SJCRH30 (cell line): ENCODE measurements at regions not wholly inside any gene's neighbourhood (a gene's known extent, or its start where the extent isn't known, plus 50 kb on each side); places are given as distances from the start of the nearest gene placed in this dataset.

Source experiments
- DNase-seq, 2 experiments: peaks; one replicate each; pipeline ENCODE4 v3.0.0-alpha.2; 2015 to 2020
- H3K27ac ChIP-seq: fragments of 250-450 bp; sonication (Bioruptor Pico); 2 replicates; pipeline ENCODE4 v1.5.1; 2020; ENCODE audit warnings: mild to moderate bottlenecking, moderate library complexity
- H3K27me3 ChIP-seq: fragments of 250-450 bp; sonication (Bioruptor Pico); 2 replicates; pipeline ENCODE4 v1.5.1; 2020; ENCODE audit warnings: mild to moderate bottlenecking, moderate library complexity
- H3K36me3 ChIP-seq: fragments of 250-450 bp; sonication (Bioruptor Pico); 2 replicates; pipeline ENCODE4 v1.5.1; 2020; ENCODE audit warnings: mild to moderate bottlenecking, moderate library complexity
- H3K4me1 ChIP-seq: fragments of 250-450 bp; sonication (Bioruptor Pico); 2 replicates; pipeline ENCODE4 v1.5.1; 2020; ENCODE audit warnings: mild to moderate bottlenecking, moderate library complexity
- H3K4me3 ChIP-seq: fragments of 250-450 bp; sonication (Bioruptor Pico); 2 replicates; pipeline ENCODE4 v1.5.1; 2020; ENCODE audit warnings: mild to moderate bottlenecking, moderate library complexity
- H3K9me3 ChIP-seq: fragments of 250-450 bp; sonication (Bioruptor Pico); replicated peaks from 2 replicates; pipeline ENCODE4 v1.5.1; 2020; ENCODE audit warnings: mild to moderate bottlenecking, moderate library complexity

DNA sequence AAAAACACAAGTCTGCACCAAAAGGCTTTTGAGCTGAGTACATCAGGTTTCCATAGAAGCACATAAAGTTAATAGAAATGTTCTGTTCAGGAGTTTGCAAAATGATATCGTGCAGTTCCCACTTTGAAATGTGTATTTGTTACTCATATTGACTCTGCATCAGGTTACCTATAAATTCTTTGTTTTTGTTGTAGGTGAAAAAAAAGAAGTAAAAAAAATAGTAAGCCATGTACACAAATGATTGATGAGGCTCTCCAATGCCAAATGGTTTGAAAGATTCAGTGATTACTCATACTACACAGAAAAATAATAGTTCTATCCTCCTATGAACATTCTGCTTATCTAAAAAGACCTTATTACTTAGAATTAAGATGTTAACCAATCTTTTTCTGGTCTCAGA is 287.3 kb upstream of the MME start:
- no peaks in the 10 kb centered on the region for H3K27me3 ChIP-seq
- H3K4me1 ChIP-seq: peaks cover 5% of the 10 kb centered on the region; the same call in 1 of the 2 replicates
- DNase-seq: no peak
- H3K27ac ChIP-seq: no peak overlapping the region
- no peaks in the 10 kb centered on the region for H3K36me3 ChIP-seq
- H3K9me3 ChIP-seq: no peaks in the 10 kb centered on the region
- no peak overlapping the region for H3K4me3 ChIP-seq

- H3K27me3 ChIP-seq: no peaks in the 10 kb centered on the region
- H3K4me1 ChIP-seq: peaks cover 5% of the 10 kb centered on the region; the same call in 1 of the 2 replicates
- H3K36me3 ChIP-seq: no peaks in the 10 kb centered on the region
- H3K9me3 ChIP-seq: no peaks in the 10 kb centered on the region
- H3K27ac ChIP-seq: no peak overlapping the region
- no peak overlapping the region for H3K4me3 ChIP-seq
- no peak for DNase-seq
Measured at GRCh38 chr3:154791611-154792010, 288.5 kb upstream of the MME start.

DNA sequence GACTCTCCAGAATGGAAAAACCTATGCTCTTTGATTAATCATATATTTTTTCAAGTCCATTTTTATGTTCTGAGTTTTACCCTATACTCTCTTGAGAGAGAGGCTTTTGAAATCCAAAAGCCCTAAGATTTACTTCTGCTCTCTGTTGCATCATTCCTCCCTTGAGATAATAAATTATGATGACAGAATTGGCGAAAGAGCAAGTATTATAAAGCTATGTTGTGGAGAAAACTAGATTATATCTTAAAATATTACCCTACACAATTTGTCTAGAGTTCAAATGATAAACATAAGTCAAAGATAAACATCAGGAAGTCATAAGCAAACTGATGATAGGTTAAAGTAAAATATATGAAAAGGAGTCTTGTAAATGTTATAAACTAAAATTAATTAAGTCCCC is 293.4 kb upstream of the MME start:
- no peaks in the 10 kb centered on the region for H3K9me3 ChIP-seq
- H3K27ac ChIP-seq: no peak overlapping the region
- H3K27me3 ChIP-seq: no peaks in the 10 kb centered on the region
- H3K4me1 ChIP-seq: no peaks in the 10 kb centered on the region
- no peaks in the 10 kb centered on the region for H3K36me3 ChIP-seq
- DNase-seq: no peak
- no peak overlapping the region for H3K4me3 ChIP-seq

DNA sequence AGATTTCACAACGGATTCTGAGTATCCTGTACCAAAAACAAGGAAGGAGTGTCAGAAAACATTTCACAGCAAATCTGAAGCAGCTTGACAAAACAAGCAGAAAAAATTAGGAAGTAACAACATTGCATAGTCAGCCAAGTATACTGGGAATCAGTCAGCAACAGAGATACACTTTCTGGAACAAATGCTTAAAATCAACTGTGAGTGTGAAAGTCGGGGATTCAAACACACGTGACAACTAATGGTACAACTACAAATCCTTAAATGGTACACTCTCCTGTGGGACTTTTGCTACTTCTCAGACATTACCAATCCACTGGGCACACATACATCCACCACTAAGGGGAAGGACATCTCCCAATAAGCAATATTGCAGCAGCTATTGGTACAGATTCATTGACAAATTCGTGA is 296.6 kb upstream of the MME start:
- no peak overlapping the region for H3K4me3 ChIP-seq

GRCh38 chr3:154783061-154783460 is 297.1 kb upstream of the MME start:
- Histone ChIP-seq H3K4me3 (no peak overlapping the region), H3K9me3 (no peaks in the 10 kb centered on the region), H3K27ac (no peak overlapping the region), H3K4me1 (peaks cover 19% of the 10 kb centered on the region), H3K27me3 (no peaks in the 10 kb centered on the region), H3K36me3 (no peaks in the 10 kb centered on the region)
- DNase-seq: no peak

More for the DNA sequence above, 296.6 kb upstream of the MME start:
- Histone ChIP-seq H3K9me3 (no peaks in the 10 kb centered on the region), H3K27me3 (no peaks in the 10 kb centered on the region), H3K4me1 (peaks cover 14% of the 10 kb centered on the region), H3K36me3 (no peaks in the 10 kb centered on the region), H3K27ac (no peak overlapping the region)
- no peak for DNase-seq

GRCh38 chr3:154782151-154782550 is 298.0 kb upstream of the MME start:
- H3K27ac ChIP-seq: no peak overlapping the region
- no peak for DNase-seq

DNA sequence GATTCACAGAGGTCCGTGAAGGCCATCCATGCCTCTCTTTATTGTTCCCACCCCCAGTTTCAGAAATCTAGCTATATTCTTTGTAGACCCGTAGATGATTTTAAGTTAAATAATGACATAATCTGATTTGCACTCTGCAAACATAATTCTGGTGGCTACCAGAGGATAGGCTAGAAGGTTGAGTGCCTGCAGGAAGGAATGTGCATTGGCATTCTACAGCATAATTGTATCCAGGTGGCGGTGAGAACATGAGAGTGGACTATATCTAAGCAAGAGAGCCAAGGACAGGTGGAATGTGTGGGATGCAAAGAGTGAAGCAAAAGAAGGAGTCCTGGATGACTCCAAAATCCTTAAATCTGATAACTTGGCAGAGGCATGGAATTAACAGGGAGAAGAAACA is 298.5 kb upstream of the MME start:
- no peak for DNase-seq
- Histone ChIP-seq H3K27ac (no peak overlapping the region), H3K27me3 (no peaks in the 10 kb centered on the region), H3K4me1 (peaks cover 25% of the 10 kb centered on the region), H3K4me3 (no peak overlapping the region), H3K9me3 (no peaks in the 10 kb centered on the region), H3K36me3 (no peaks in the 10 kb centered on the region)

More at GRCh38 chr3:154782151-154782550, 298.0 kb upstream of the MME start:
- Histone ChIP-seq H3K9me3 (no peaks in the 10 kb centered on the region), H3K36me3 (no peaks in the 10 kb centered on the region), H3K4me1 (peaks cover 23% of the 10 kb centered on the region), H3K4me3 (no peak overlapping the region), H3K27me3 (no peaks in the 10 kb centered on the region)

DNA sequence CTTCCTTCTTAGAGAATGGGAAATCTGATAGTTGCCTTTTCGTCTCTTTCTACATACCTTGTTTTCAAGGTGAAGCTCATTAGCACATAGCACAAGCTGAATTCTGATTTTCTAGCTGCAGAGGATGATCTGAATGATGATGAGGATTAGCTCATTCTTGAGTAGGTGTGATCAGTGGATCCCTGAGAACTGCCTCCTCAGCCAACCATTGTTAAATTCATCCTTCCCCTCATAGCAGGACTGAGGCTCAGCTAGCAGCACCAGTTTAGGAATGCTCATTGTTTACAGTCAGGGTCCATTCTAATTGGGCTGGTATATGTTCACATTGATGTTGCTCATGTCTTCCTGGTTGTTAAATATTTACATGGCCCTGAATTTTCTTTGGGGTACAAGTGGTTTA is 299.9 kb upstream of the MME start:
- H3K36me3 ChIP-seq: no peaks in the 10 kb centered on the region
- H3K27ac ChIP-seq: no peak overlapping the region
- peaks cover 28% of the 10 kb centered on the region for H3K4me1 ChIP-seq
- DNase-seq: no peak
- H3K27me3 ChIP-seq: no peaks in the 10 kb centered on the region
- H3K9me3 ChIP-seq: no peaks in the 10 kb centered on the region
- no peak overlapping the region for H3K4me3 ChIP-seq

GRCh38 chr3:154779571-154779970 is 300.5 kb upstream of the MME start:
- Histone ChIP-seq H3K27me3 (no peaks in the 10 kb centered on the region), H3K9me3 (no peaks in the 10 kb centered on the region), H3K4me3 (no peak overlapping the region), H3K27ac (no peak overlapping the region), H3K36me3 (no peaks in the 10 kb centered on the region), H3K4me1 (peaks cover 28% of the 10 kb centered on the region)
- DNase-seq: peak; percentile 57 to 69

DNA sequence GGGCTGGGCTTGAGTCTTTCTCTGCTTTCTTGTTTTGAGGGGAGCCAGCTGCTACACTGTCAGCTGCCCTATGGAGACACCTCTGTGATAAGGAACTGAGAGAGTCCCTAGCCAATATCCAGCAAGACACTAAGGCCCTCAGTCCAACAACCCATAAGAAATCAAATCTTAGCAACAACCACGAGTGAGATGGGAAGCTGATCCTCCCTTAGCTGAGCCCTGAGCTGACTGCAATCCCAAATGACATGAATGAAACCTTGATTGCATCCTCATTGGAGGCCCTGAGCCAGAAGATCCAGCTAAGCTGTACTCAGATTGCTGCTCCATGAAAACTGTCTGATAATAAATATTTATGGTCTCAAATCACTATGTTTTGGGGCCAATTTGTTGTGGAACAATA is 302.1 kb upstream of the MME start:
- no peak for DNase-seq
- H3K36me3 ChIP-seq: no peaks in the 10 kb centered on the region
- no peak overlapping the region for H3K4me3 ChIP-seq
- no peak overlapping the region for H3K27ac ChIP-seq
- peaks cover 28% of the 10 kb centered on the region for H3K4me1 ChIP-seq
- H3K27me3 ChIP-seq: no peaks in the 10 kb centered on the region
- H3K9me3 ChIP-seq: no peaks in the 10 kb centered on the region

- 0 out of 2 replicates have a peak overlapping the region, but pooled peaks have one; percentile 17 for H3K27ac ChIP-seq
- H3K9me3 ChIP-seq: no peaks in the 10 kb centered on the region
- peak; percentile 24 to 65 for DNase-seq
- H3K4me1 ChIP-seq: peaks cover 28% of the 10 kb centered on the region
- no peaks in the 10 kb centered on the region for H3K36me3 ChIP-seq
- no peak overlapping the region for H3K4me3 ChIP-seq
- H3K27me3 ChIP-seq: no peaks in the 10 kb centered on the region
Measured at GRCh38 chr3:154776549-154777225, 303.4 kb upstream of the MME start.

DNA sequence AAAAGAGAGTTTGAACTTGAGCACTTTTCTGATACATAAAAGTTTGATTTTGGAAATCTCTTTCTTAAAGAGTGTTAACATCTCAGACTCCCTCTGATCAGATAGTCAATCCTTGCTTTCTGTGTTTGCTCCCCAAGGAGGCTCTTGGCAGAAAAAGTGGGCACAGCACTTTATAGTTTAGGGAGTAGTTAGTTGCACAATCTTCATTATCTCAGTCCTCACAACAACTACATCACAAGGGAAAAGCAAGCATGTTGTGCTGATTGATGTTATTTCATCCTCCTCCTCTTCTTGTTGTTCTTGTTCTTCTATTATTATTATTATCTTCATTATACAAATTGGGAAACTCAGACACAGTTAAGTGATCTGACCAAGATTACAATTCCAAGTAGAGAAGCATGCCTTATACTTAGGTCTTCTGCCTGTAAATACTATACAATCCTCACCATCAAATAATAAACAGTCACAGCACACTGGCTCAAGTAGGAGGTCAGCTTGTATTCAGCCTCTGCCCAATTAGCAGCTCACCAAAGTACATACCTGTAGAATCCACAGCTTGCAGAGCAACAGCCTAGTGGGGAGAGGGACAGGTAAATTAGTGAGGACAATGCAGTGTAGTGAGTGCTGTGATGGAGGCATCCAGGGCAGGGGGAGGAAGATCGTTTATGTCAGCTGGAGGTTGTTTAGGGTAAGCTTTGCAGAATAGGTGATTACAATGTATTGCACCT is 304.1 kb upstream of the MME start:
- H3K27me3 ChIP-seq: no peaks in the 10 kb centered on the region
- no peak for DNase-seq
- H3K27ac ChIP-seq: no peak overlapping the region
- H3K36me3 ChIP-seq: no peaks in the 10 kb centered on the region
- peaks cover 28% of the 10 kb centered on the region for H3K4me1 ChIP-seq
- no peaks in the 10 kb centered on the region for H3K9me3 ChIP-seq
- no peak overlapping the region for H3K4me3 ChIP-seq

DNA sequence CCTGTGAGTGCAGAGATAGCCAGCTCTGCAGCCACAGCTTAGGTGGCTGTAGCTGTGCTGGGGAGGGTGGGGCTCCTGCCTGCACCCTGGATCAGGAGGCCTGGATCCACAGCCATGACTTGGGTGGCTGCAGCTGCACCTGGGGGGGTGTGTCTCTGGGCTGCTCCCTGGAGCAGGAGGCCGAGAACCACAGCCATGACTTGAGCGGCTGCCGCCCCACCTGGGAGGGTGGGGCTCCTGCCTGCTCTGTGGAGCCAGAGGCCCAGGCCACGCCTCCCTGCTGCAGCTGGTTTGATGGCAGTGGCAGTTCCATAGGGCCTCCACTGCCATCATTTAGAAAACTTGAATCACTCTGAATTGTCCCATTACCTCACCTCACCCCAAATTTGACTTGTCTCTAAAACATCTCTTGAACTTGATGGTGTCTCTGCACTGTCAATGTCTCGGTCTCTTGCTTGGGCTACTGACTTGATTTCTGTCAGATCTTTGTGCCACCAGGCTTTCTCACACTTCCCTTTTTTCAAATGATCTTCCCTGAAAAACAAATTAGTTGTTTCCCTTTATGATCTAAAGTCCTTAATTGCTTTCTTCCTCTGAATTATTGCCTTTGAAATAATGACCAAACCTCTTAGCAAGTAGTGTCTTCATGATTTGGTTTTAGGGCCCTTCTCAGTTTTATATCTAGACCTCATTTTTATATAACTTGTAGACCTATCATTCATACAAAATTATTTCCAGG is 313.2 kb upstream of the MME start:
- Histone ChIP-seq H3K36me3 (no peaks in the 10 kb centered on the region), H3K4me3 (no peak overlapping the region)
- DNase-seq: no peak

GRCh38 chr3:154764856-154765640 is 315.1 kb upstream of the MME start:
- Histone ChIP-seq H3K4me3 (no peak overlapping the region), H3K27ac (no peak overlapping the region), H3K27me3 (no peaks in the 10 kb centered on the region), H3K4me1 (no peaks in the 10 kb centered on the region), H3K9me3 (no peaks in the 10 kb centered on the region), H3K36me3 (no peaks in the 10 kb centered on the region)
- DNase-seq: no peak

More for the DNA sequence above, 313.2 kb upstream of the MME start:
- Histone ChIP-seq H3K27me3 (no peaks in the 10 kb centered on the region), H3K4me1 (no peaks in the 10 kb centered on the region), H3K27ac (no peak overlapping the region), H3K9me3 (no peaks in the 10 kb centered on the region)
